ENCODE measurements at regions not wholly inside any gene's neighbourhood (a gene's known extent, or its start where the extent isn't known, plus 50 kb on each side); places are given as distances from the start of the nearest gene placed in this dataset.

GRCh38 chr21:32167513-32167912, 111.3 kb downstream of the MIS18A start:
- no peak for DNase-seq (ENCODE audit: low read depth, low spot score)
- TF ChIP-seq CTCF (IDR thresholded peaks at IDR 0.05): no peak
- no peak for TF ChIP-seq REST (IDR thresholded peaks at IDR 0.05; ENCODE audit: insufficient read depth in 1 of 2, low read depth in 2 of 2, low read length in 1 of 2)
- no peak for TF ChIP-seq SIN3A (IDR thresholded peaks at IDR 0.05; ENCODE audit: borderline replicate concordance, insufficient read depth, low read depth, low read length)
- TF ChIP-seq TCF7L2 (IDR thresholded peaks at IDR 0.05; ENCODE audit: low read depth, low read length): no peak
- no TSS peak for BruUV-seq (replicated peaks)
- H3K36me3 ChIP-seq (ENCODE audit: control insufficient read depth, insufficient read depth, low read length): no peaks in the 10 kb centered on the region
- H3K4me3 ChIP-seq (ENCODE audit: low read depth in 2 of 2, low read length in 2 of 2): no peak overlapping the region
- H3K27me3 ChIP-seq (ENCODE audit: control insufficient read depth, insufficient read depth, low read length): no peaks in the 10 kb centered on the region
- in situ Hi-C loops (cut with HindIII; ENCODE audit: low pct_unique_long_range_greater_than_20kb, low sequenced_read_pairs) (no loop called here), intact Hi-C loops (cut with micrococcal nuclease; ENCODE audit: unreplicated experiment) (no loop called here)
- no peak for ATAC-seq
- H3K27ac ChIP-seq (ENCODE audit: low read length): no peak overlapping the region
- ChIA-PET POLR2A (no interaction called here), CTCF (no interaction called here)
- H3K4me1 ChIP-seq (ENCODE audit: control insufficient read depth, insufficient read depth, low read length): no peaks in the 10 kb centered on the region
- no peaks in the 10 kb centered on the region for H3K9me3 ChIP-seq (ENCODE audit: control insufficient read depth, insufficient read depth, low read depth, low read length)

GRCh38 chr21:32163386-32163785, 115.5 kb downstream of the MIS18A start:
- Histone ChIP-seq H3K27me3 (ENCODE audit: control insufficient read depth, insufficient read depth, low read length) (no peaks in the 10 kb centered on the region), H3K27ac (ENCODE audit: low read length) (no peak overlapping the region), H3K9me3 (ENCODE audit: control insufficient read depth, insufficient read depth, low read depth, low read length) (no peaks in the 10 kb centered on the region), H3K4me1 (ENCODE audit: control insufficient read depth, insufficient read depth, low read length) (no peaks in the 10 kb centered on the region), H3K4me3 (ENCODE audit: low read depth in 2 of 2, low read length in 2 of 2) (no peak overlapping the region), H3K36me3 (ENCODE audit: control insufficient read depth, insufficient read depth, low read length) (no peaks in the 10 kb centered on the region)
- DNase-seq (ENCODE audit: low read depth, low spot score): no peak
- no TSS peak for BruUV-seq (replicated peaks)
- TF ChIP-seq POLR2AphosphoS5 (IDR thresholded peaks at IDR 0.05; ENCODE audit: low read depth, low read length) (no peak), CTCF (IDR thresholded peaks at IDR 0.05) (no peak), SIN3A (IDR thresholded peaks at IDR 0.05; ENCODE audit: borderline replicate concordance, insufficient read depth, low read depth, low read length) (no peak), REST (IDR thresholded peaks at IDR 0.05; ENCODE audit: insufficient read depth in 1 of 2, low read depth in 2 of 2, low read length in 1 of 2) (no peak), TCF7L2 (IDR thresholded peaks at IDR 0.05; ENCODE audit: low read depth, low read length) (no peak)
- intact Hi-C loops (cut with micrococcal nuclease; ENCODE audit: unreplicated experiment): no loop called here
- CTCF ChIA-PET: no interaction called here
- POLR2A ChIA-PET: no interaction called here
- in situ Hi-C loops (cut with HindIII; ENCODE audit: low pct_unique_long_range_greater_than_20kb, low sequenced_read_pairs): no loop called here
- no peak for ATAC-seq

Measured in Panc1 (cell line).